ENCODE measurements at regions not wholly inside any gene's neighbourhood (a gene's known extent, or its start where the extent isn't known, plus 50 kb on each side); places are given as distances from the start of the nearest gene placed in this dataset.

GRCh38 chr19:29878973-29879654 lies 62.9 kb upstream of the URI1 start:
- no peak for TF ChIP-seq CTCF (IDR thresholded peaks at IDR 0.05)
- TF ChIP-seq POLR2A (IDR thresholded peaks at IDR 0.05): no peak

Data from tibial nerve (tissue), 3 donors.